Upper lobe of left lung (tissue), 4 donors: ENCODE measurements at regions not wholly inside any gene's neighbourhood (a gene's known extent, or its start where the extent isn't known, plus 50 kb on each side); places are given as distances from the start of the nearest gene placed in this dataset.

Experiments used
- POLR2A ChIP-seq, 4 donors: fragments of 450-650 bp; IDR thresholded peaks; one replicate each; pipeline ENCODE4 v1.5.1; 2016 to 2017; ENCODE audit warnings: antibody characterized with exemption in 4 of 4, mild to moderate bottlenecking in 2 of 4
- POLR2AphosphoS5 ChIP-seq, 2 donors: sonication (generic); formaldehyde crosslinking; IDR thresholded peaks; one replicate each; pipeline ENCODE4 v1.5.1; 2017; ENCODE audit warnings: antibody characterized with exemption in 2 of 2

- TF ChIP-seq POLR2A (IDR thresholded peaks at IDR 0.05) (no peak), POLR2AphosphoS5 (IDR thresholded peaks at IDR 0.05) (no peak)
Measured at GRCh38 chr3:144429719-144430121, 458.1 kb downstream of the DIPK2A start.
